M059J (cell line): ENCODE measurements at regions not wholly inside any gene's neighbourhood (a gene's known extent, or its start where the extent isn't known, plus 50 kb on each side); places are given as distances from the start of the nearest gene placed in this dataset.

Experiments used
- DNase-seq: peaks from one replicate; pipeline ENCODE4 v3.0.0-alpha.2; 2012; ENCODE audit warnings: low read depth

GRCh38 chr12:115225845-115226244 is 541.9 kb upstream of the TBX3 start:
- no peak for DNase-seq

- peak; percentile 44 for DNase-seq
Observed at GRCh38 chr12:115223991-115224390, 540.0 kb upstream of the TBX3 start.

- peak; percentile 92 for DNase-seq
Observed at GRCh38 chr12:115223322-115223721, 539.3 kb upstream of the TBX3 start.

GRCh38 chr12:115222220-115222619 is 538.2 kb upstream of the TBX3 start:
- no peak for DNase-seq

GRCh38 chr12:115216301-115216700 is 532.3 kb upstream of the TBX3 start:
- DNase-seq: peak; percentile 79

DNA sequence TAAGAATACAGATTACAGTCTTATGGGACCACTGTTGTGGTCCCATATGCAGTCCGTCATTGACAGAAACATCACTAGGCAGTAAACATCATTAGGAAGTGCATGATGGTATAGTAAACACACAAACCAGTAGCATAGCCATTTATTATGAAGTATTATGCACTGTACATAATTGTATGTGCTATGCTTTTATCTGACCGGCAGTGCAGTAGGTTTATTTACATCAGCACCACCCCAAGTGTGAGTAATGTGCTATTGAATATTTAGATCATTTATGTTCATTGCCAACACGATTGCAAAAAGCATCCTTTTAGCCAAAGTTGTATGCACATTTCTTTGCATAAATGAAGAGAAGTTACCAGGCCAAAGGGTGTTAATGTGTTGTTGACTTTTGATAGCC is 531.6 kb upstream of the TBX3 start:
- no peak for DNase-seq

- DNase-seq: no peak
Observed at GRCh38 chr12:115213538-115214016, 529.6 kb upstream of the TBX3 start.

- no peak for DNase-seq
Observed at GRCh38 chr12:115213118-115213517, 529.1 kb upstream of the TBX3 start.

GRCh38 chr12:115212356-115212755 is 528.4 kb upstream of the TBX3 start:
- DNase-seq: no peak

- DNase-seq: no peak
Observed at GRCh38 chr12:115210533-115211252, 526.7 kb upstream of the TBX3 start.

- no peak for DNase-seq
Observed at GRCh38 chr12:115209230-115209629, 525.3 kb upstream of the TBX3 start.

- DNase-seq: no peak
Observed at GRCh38 chr12:115208098-115208497, 524.1 kb upstream of the TBX3 start.

- no peak for DNase-seq
Observed at GRCh38 chr12:115207216-115207915, 523.4 kb upstream of the TBX3 start.

GRCh38 chr12:115206801-115207200 is 522.8 kb upstream of the TBX3 start:
- no peak for DNase-seq

GRCh38 chr12:115205755-115206308 is 521.9 kb upstream of the TBX3 start:
- no peak for DNase-seq

GRCh38 chr12:115204957-115205754 is 521.2 kb upstream of the TBX3 start:
- peak; percentile 85 for DNase-seq

DNA sequence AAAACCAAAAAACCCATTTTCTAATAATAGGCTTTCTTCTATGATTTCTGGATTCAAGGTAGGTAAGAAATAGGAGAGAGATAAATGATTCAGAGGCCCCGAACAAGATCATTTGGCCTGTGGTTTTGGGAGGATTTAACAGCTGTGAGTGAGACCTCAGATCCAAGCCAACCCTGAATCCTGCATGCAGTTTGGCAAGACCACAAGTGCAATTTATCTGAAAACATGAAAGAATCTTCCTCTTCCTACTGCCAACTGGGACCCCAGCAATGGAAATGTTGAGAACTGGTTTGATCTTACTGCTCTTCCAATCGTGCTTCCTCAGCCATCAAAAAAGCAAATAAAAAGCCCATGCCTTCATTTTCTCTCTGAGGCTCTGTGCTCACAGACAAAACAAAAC is 519.7 kb upstream of the TBX3 start:
- peak; percentile 77 for DNase-seq

- no peak for DNase-seq
Observed at GRCh38 chr12:115201966-115202365, 518.0 kb upstream of the TBX3 start.

GRCh38 chr12:115199831-115200230 is 515.9 kb upstream of the TBX3 start:
- DNase-seq: no peak

DNA sequence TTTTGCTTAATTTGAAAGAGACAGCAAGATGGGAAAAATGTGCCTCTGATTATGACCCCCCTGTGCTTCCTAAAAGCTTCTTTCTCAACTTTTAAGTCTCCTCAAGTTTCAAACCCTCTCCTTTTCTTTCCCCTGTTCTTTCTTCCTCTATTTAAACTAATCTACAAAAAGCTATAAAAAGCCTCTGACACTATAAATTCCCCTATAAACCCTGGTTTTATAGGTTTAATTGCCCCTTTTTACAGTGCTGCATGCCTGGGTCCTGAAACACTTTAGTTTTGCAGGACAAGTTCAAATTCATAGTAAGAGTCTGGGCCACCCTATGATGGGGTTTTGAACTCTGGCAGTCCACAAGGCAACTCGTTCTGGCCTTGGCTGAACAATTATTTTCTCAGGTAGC is 510.9 kb upstream of the TBX3 start:
- no peak for DNase-seq

- DNase-seq: no peak
Observed at GRCh38 chr12:115194448-115194847, 510.5 kb upstream of the TBX3 start.

- no peak for DNase-seq
Observed at GRCh38 chr12:115191342-115191741, 507.4 kb upstream of the TBX3 start.
